Liver (tissue), 8 donors: ENCODE measurements at regions not wholly inside any gene's neighbourhood (a gene's known extent, or its start where the extent isn't known, plus 50 kb on each side); places are given as distances from the start of the nearest gene placed in this dataset.
"Not testable (repeated sequence)": the region's sequence is repeated elsewhere in the genome, so short reads cannot be mapped to it uniquely, and the experiment has no call there.

ENCODE experiments used
- DNase-seq: peaks from one replicate; pipeline ENCODE4 v3.0.0-alpha.2; 2017; ENCODE audit warnings: low spot score
- H3K27ac ChIP-seq, 2 donors: one replicate each; pipeline ENCODE4 v1.7.0; 2013; ENCODE audit warnings: inconsistent platforms in 2 of 2, low read length in 2 of 2, control low read depth in 1 of 2, low read depth in 1 of 2, mild to moderate bottlenecking in 1 of 2
- H3K27me3 ChIP-seq, 4 donors: one replicate each; pipeline versions ENCODE4 v1.6.1 to v1.7.0; 2013; ENCODE audit warnings: low read length in 3 of 4, inconsistent platforms in 1 of 4, mild to moderate bottlenecking in 1 of 4, moderate library complexity in 1 of 4; ENCODE audit not compliant: control insufficient read depth in 4 of 4, insufficient read depth in 4 of 4
- H3K36me3 ChIP-seq, 4 donors: one replicate each; pipeline versions ENCODE4 v1.6.1 to v1.7.0; 2013; ENCODE audit warnings: low read length in 3 of 4, mild to moderate bottlenecking in 3 of 4, low read depth in 1 of 4, moderate library complexity in 1 of 4; ENCODE audit not compliant: control insufficient read depth in 4 of 4, insufficient read depth in 3 of 4
- H3K4me1 ChIP-seq, 4 donors: one replicate each; pipeline versions ENCODE4 v1.6.1 to v1.7.0; 2013; ENCODE audit warnings: low read length in 3 of 4, mild to moderate bottlenecking in 3 of 4, moderate library complexity in 1 of 4; ENCODE audit not compliant: control insufficient read depth in 4 of 4, insufficient read depth in 4 of 4
- H3K4me3 ChIP-seq, 3 donors: one replicate each; pipeline versions ENCODE4 v1.6.1 to v1.7.0; 2013; ENCODE audit warnings: low read length in 3 of 3, control low read depth in 1 of 3, low read depth in 1 of 3, mild to moderate bottlenecking in 1 of 3
- H3K9ac ChIP-seq, 2 donors: one replicate each; pipeline ENCODE4 v1.7.0; 2013; ENCODE audit warnings: low read length in 2 of 2, mild to moderate bottlenecking in 2 of 2, moderate library complexity in 2 of 2, control low read depth in 1 of 2, low read depth in 1 of 2
- H3K9me3 ChIP-seq, 4 donors: one replicate each; pipeline versions ENCODE4 v1.6.1 to v1.7.0; 2013; ENCODE audit warnings: low read length in 3 of 4; ENCODE audit not compliant: control insufficient read depth in 4 of 4
- ATF3 ChIP-seq: IDR thresholded peaks from 2 replicates; pipeline ENCODE4 v1.6.1; 2016; ENCODE audit warnings: antibody characterized with exemption
- CTCF ChIP-seq: fragments of 150-350 bp; IDR thresholded peaks from 2 replicates; pipeline ENCODE4 v1.5.1; 2017; ENCODE audit warnings: improper control_type of control experiment, low read depth, low read length; ENCODE audit not compliant: missing input control
- EGR1 ChIP-seq, 2 donors: IDR thresholded peaks; 2 replicates each; pipeline ENCODE4 v1.6.1; 2016 to 2018; ENCODE audit warnings: antibody characterized with exemption in 2 of 2, low read depth in 2 of 2
- FOXA2 ChIP-seq: IDR thresholded peaks from 2 replicates; pipeline ENCODE4 v1.6.1; 2016; ENCODE audit warnings: antibody characterized with exemption
- HNF4A ChIP-seq, 2 donors: conservative IDR thresholded peaks; 2 replicates each; pipeline ENCODE4 v1.6.1; 2016; ENCODE audit warnings: antibody characterized with exemption in 2 of 2, mild to moderate bottlenecking in 2 of 2
- HNF4G ChIP-seq: IDR thresholded peaks from 2 replicates; pipeline ENCODE4 v1.6.1; 2016; ENCODE audit warnings: antibody characterized with exemption
- JUND ChIP-seq, 2 donors: IDR thresholded peaks; 2 replicates each; pipeline ENCODE4 v1.6.1; 2016; ENCODE audit warnings: antibody characterized with exemption in 2 of 2
- MAX ChIP-seq: IDR thresholded peaks from 2 replicates; pipeline ENCODE4 v1.6.1; 2016; ENCODE audit warnings: antibody characterized with exemption
- NR2F2 ChIP-seq: IDR thresholded peaks from 2 replicates; pipeline ENCODE4 v1.6.1; 2016; ENCODE audit warnings: antibody characterized with exemption
- RAD21 ChIP-seq, 2 donors: IDR thresholded peaks; 2 replicates each; pipeline ENCODE4 v1.6.1; 2016; ENCODE audit warnings: antibody characterized with exemption in 2 of 2, mild to moderate bottlenecking in 2 of 2
- RXRA ChIP-seq, 2 donors: IDR thresholded peaks; 2 replicates each; pipeline ENCODE4 v1.6.1; 2017 to 2018; ENCODE audit warnings: antibody characterized with exemption in 2 of 2, mild to moderate bottlenecking in 1 of 2
- SP1 ChIP-seq: IDR thresholded peaks from 2 replicates; pipeline ENCODE4 v1.6.1; 2018; ENCODE audit warnings: antibody characterized with exemption, mild to moderate bottlenecking
- TAF1 ChIP-seq: conservative IDR thresholded peaks from 2 replicates; pipeline ENCODE4 v1.6.1; 2016; ENCODE audit warnings: antibody characterized with exemption, mild to moderate bottlenecking
- YY1 ChIP-seq: IDR thresholded peaks from 2 replicates; pipeline ENCODE4 v1.6.1; 2016; ENCODE audit warnings: antibody characterized with exemption, mild to moderate bottlenecking
- ZBTB33 ChIP-seq: IDR thresholded peaks from 2 replicates; pipeline ENCODE4 v1.6.1; 2016; ENCODE audit warnings: antibody characterized with exemption
- WGBS: extraction: QIAGEN DNeasy Blood & Tissue Kit; methylation state at CpG from one replicate; pipeline ENCODE4 v1.1.7; 2013; 5-methylcytosine and 5-hydroxymethylcytosine counted together
- donor health status: healthy.
- donor health status: healthy.
- donor health status: healthy.
- donor health status: healthy.
- donor health status: healthy.

- Histone ChIP-seq H3K4me3 (no peak overlapping the region), H3K9me3 (no peaks in the 10 kb centered on the region), H3K27ac (no peak overlapping the region), H3K27me3 (no peaks in the 10 kb centered on the region), H3K36me3 (no peaks in the 10 kb centered on the region), H3K4me1 (no peaks in the 10 kb centered on the region), H3K9ac (no peak overlapping the region)
- DNase-seq: no peak
- TF ChIP-seq CTCF: peak; percentile 10
- peak in 1 of 2 donors; percentile 69 for TF ChIP-seq RAD21 (IDR thresholded peaks at IDR 0.05)
- no peak for TF ChIP-seq HNF4A (conservative IDR thresholded peaks at IDR 0.05)
- TF ChIP-seq EGR1 (IDR thresholded peaks at IDR 0.05; ENCODE audit: low read depth in 2 of 2): no peak
- WGBS: 81% methylated on average over 8 of the region's 8 CpGs
Observed at GRCh38 chr1:117710710-117711109, 104.9 kb downstream of the TENT5C start.

GRCh38 chr1:117712621-117713020 lies 106.8 kb downstream of the TENT5C start:
- Histone ChIP-seq H3K27me3 (no peaks in the 10 kb centered on the region), H3K9me3 (no peaks in the 10 kb centered on the region), H3K4me3 (no peak overlapping the region), H3K36me3 (no peaks in the 10 kb centered on the region), H3K27ac (no peak overlapping the region), H3K4me1 (no peaks in the 10 kb centered on the region), H3K9ac (no peak overlapping the region)
- no peak for TF ChIP-seq HNF4G
- no peak for TF ChIP-seq JUND (IDR thresholded peaks at IDR 0.05)
- no peak for TF ChIP-seq ATF3
- no peak for TF ChIP-seq RXRA (IDR thresholded peaks at IDR 0.05)
- no peak for TF ChIP-seq MAX
- TF ChIP-seq TAF1: no peak
- TF ChIP-seq SP1: no peak
- no peak for TF ChIP-seq NR2F2
- TF ChIP-seq ZBTB33: no peak
- no peak for TF ChIP-seq RAD21 (IDR thresholded peaks at IDR 0.05)
- WGBS: 75% methylated on average over 2 of the region's 2 CpGs
- no peak for DNase-seq

GRCh38 chr1:117714546-117714945 lies 108.7 kb downstream of the TENT5C start:
- DNase-seq: no peak
- Histone ChIP-seq H3K27me3 (no peaks in the 10 kb centered on the region), H3K4me1 (no peaks in the 10 kb centered on the region), H3K36me3 (no peaks in the 10 kb centered on the region), H3K9me3 (no peaks in the 10 kb centered on the region), H3K9ac (no peak overlapping the region), H3K27ac (no peak overlapping the region), H3K4me3 (no peak overlapping the region)
- TF ChIP-seq JUND (IDR thresholded peaks at IDR 0.05) (no peak), FOXA2 (no peak), YY1 (no peak), RAD21 (IDR thresholded peaks at IDR 0.05) (no peak), NR2F2 (no peak)
- 80% methylated on average over 1 of the region's 1 CpG for WGBS

GRCh38 chr1:117716030-117716429 lies 110.2 kb downstream of the TENT5C start:
- H3K4me3 ChIP-seq, H3K27ac ChIP-seq, H3K9me3 ChIP-seq, H3K27me3 ChIP-seq, DNase-seq, H3K4me1 ChIP-seq, H3K9ac ChIP-seq, H3K36me3 ChIP-seq: not testable (repeated sequence)
- 74% methylated on average over 4 of the region's 4 CpGs for WGBS

GRCh38 chr1:117717980-117718379 lies 112.1 kb downstream of the TENT5C start:
- H3K4me1 ChIP-seq, H3K27ac ChIP-seq, H3K27me3 ChIP-seq, H3K9me3 ChIP-seq, H3K9ac ChIP-seq, DNase-seq, H3K4me3 ChIP-seq, H3K36me3 ChIP-seq: not testable (repeated sequence)
